ENCODE measurements at regions not wholly inside any gene's neighbourhood (a gene's known extent, or its start where the extent isn't known, plus 50 kb on each side); places are given as distances from the start of the nearest gene placed in this dataset.

DNA sequence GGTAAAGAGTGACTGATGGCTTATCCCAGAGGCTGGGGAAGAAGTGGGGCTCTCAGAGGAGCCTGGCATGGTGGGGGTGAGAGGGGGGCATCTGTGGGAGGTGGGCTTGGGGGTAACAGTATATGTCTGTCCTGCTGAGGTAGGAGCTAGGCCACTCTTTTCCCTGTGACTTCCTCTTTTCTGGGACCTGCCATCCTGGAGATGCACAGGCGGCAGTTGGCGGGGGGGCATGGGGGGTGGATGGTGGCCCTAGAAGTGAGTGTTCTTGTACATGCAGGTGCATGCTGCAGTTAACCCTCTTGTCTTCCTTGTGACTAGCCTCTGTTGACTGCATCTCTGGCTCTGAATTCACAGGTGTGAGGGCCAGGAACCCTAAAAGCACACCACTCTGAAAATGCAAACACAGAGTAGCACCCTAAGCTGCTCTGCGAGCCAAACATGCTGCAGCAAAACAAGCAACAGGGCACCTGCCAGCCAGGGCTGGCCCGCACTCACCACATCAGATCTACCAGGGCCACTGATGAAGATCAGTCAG, 123.8 kb upstream of the SHB start:
- H3K9me3 Mint-ChIP-seq, result peaks cover 5% of the 10 kb centered on the region
- TF ChIP-seq, protein P1, sequence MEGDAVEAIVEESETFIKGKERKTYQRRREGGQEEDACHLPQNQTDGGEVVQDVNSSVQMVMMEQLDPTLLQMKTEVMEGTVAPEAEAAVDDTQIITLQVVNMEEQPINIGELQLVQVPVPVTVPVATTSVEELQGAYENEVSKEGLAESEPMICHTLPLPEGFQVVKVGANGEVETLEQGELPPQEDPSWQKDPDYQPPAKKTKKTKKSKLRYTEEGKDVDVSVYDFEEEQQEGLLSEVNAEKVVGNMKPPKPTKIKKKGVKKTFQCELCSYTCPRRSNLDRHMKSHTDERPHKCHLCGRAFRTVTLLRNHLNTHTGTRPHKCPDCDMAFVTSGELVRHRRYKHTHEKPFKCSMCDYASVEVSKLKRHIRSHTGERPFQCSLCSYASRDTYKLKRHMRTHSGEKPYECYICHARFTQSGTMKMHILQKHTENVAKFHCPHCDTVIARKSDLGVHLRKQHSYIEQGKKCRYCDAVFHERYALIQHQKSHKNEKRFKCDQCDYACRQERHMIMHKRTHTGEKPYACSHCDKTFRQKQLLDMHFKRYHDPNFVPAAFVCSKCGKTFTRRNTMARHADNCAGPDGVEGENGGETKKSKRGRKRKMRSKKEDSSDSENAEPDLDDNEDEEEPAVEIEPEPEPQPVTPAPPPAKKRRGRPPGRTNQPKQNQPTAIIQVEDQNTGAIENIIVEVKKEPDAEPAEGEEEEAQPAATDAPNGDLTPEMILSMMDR (conservative IDR thresholded peaks at IDR 0.05), result no peak
- H3K36me3 Mint-ChIP-seq, result no peaks in the 10 kb centered on the region
- H3K27me3 Mint-ChIP-seq, result no peaks in the 10 kb centered on the region
- H3K4me1 Mint-ChIP-seq (ENCODE audit: unreplicated experiment), result peaks cover 15% of the 10 kb centered on the region
- DNase-seq (ENCODE audit: extremely low spot score, unreplicated experiment), result no peak
- no peak overlapping the region for H3K4me3 Mint-ChIP-seq
- H3K27ac Mint-ChIP-seq, result no peak overlapping the region

DNA sequence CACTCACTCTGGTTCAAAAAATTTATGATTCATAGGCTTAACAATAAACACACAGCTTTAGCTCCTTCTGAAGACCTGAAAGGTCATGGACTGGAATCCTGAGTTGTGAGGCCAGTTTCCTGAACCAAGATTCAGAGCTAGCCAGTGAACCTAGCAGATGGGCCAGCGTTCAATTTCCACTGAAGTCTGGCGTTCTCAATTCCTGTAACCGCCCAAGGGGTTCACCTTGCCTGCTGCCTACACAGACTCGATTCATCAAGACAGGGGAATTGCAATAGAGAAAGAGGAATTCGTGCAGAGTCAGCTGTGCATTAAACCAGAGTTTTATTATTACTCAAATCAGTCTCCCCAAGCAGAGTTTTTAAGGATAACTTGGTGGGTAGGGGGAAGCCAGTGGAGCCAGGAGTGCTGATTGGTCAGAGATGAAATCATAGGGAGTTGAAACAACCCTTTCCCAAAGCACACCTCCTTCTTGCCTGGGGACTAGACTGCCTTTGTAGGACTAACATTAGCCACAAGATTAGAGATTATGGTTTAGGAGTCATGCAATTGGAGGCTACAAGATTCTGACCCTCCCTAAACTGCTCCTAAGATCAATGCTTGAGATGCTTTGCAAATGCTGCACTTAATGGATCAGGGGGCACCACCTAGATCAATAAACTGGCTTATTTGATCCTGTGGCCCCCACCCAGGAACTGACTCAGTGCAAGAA, 117.5 kb upstream of the SHB start:
- no peak for DNase-seq (ENCODE audit: extremely low spot score, unreplicated experiment)
- no peak overlapping the region for H3K27ac Mint-ChIP-seq

DNA sequence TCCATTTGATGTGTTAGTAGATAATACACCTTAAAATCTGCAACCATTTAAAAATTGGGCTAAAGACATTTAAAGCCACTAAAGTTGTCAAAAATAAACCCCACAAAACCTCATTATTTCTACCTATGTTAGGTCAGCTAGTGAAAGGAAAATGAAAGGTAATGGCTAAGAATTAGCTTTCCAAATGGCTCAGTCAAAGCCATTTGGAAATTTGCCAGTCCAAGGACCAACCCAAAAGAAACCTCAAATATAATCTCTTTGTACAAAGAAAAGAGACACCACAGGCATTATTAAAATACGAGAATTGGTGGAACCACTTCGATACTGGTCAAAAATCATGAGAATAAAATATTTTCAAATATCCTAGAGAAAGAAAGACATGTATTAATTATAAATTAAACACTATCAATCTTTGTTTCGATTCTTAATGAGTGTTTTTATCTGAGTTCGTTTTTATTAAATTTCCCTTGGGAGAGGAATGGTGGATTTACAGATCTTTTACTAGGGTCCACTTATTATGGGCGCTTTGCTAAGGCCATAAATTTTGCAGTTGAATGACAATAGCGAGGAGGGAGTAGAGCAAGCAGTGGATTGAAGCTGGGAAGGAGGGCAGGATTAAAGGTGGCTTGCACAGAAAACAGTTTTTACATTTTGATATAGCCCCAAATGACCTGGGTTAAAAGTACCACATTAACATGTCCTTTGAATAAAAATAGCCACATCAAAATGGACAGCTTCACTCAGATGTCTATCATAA, 116.8 kb upstream of the SHB start:
- Mint-ChIP-seq H3K36me3 (no peaks in the 10 kb centered on the region), H3K4me3 (no peak overlapping the region), H3K27me3 (no peaks in the 10 kb centered on the region), H3K9me3 (peaks cover 10% of the 10 kb centered on the region), H3K27ac (no peak overlapping the region), H3K4me1 (ENCODE audit: unreplicated experiment) (peaks cover 27% of the 10 kb centered on the region)
- TF ChIP-seq, protein P1 (conservative IDR thresholded peaks at IDR 0.05), result no peak
- no peak for DNase-seq (ENCODE audit: extremely low spot score, unreplicated experiment)

More for the DNA sequence above, 117.5 kb upstream of the SHB start:
- no peaks in the 10 kb centered on the region for H3K27me3 Mint-ChIP-seq
- H3K4me1 Mint-ChIP-seq (ENCODE audit: unreplicated experiment), result peaks cover 24% of the 10 kb centered on the region
- H3K36me3 Mint-ChIP-seq, result no peaks in the 10 kb centered on the region
- H3K4me3 Mint-ChIP-seq, result no peak overlapping the region
- TF ChIP-seq, protein P1 (conservative IDR thresholded peaks at IDR 0.05), result no peak
- H3K9me3 Mint-ChIP-seq, result peaks cover 10% of the 10 kb centered on the region

DNA sequence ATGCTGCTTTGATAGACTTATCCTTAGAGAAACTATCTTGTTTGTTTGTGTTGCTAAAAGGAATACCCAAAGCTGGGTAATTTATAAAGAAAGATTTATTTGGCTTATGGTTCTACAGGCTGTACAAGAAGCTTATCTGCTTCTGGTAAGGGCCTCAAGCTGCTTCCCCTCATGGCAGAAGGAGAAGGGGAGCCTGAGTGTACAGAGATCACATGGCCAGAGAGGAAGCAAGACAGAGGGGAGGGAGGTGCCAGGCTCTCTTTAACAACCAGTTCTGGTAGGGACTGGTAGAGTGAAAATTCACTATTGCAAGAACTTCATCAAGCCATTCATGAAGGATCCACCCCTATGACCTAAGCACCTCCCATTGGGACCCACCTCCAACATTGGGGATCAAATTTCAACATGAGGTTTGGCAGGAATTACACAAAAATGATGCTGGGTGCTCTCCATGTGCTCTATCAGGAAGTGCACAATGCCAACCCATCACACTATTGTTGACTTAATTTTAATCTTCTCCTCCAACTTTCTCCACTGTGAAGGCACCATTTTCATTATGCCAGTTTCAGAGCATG, 115.1 kb upstream of the SHB start:
- DNase-seq (ENCODE audit: extremely low spot score, unreplicated experiment), result no peak
- Mint-ChIP-seq H3K4me3 (no peak overlapping the region), H3K36me3 (no peaks in the 10 kb centered on the region), H3K27me3 (no peaks in the 10 kb centered on the region), H3K4me1 (ENCODE audit: unreplicated experiment) (peaks cover 27% of the 10 kb centered on the region), H3K9me3 (peaks cover 10% of the 10 kb centered on the region), H3K27ac (no peak overlapping the region)
- TF ChIP-seq, protein P1 (conservative IDR thresholded peaks at IDR 0.05), result no peak

DNA sequence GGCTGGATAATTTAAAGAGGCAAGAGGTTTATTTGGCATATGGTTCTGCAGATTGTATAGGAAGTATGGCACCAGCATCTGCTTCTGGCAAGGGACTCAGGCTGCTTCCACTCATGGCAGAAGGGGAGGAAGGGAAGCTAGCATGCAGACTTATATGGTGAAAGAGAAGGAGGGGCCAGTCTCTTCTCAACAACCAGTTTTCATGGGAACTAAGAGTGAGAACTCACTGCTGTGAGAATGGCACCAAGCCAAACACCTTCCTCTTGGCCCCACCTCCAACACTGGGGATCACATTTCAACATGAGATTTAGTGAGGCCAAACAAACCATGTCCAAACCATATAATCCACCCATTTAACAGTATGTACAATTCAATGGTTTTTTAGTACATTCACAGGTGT, 113.3 kb upstream of the SHB start:
- no peaks in the 10 kb centered on the region for H3K27me3 Mint-ChIP-seq
- TF ChIP-seq, protein P1 (conservative IDR thresholded peaks at IDR 0.05), result no peak
- H3K27ac Mint-ChIP-seq, result no peak overlapping the region
- peaks cover 33% of the 10 kb centered on the region for H3K4me1 Mint-ChIP-seq (ENCODE audit: unreplicated experiment)
- DNase-seq (ENCODE audit: extremely low spot score, unreplicated experiment), result no peak
- no peaks in the 10 kb centered on the region for H3K36me3 Mint-ChIP-seq
- H3K4me3 Mint-ChIP-seq, result no peak overlapping the region
- H3K9me3 Mint-ChIP-seq, result peaks cover 9% of the 10 kb centered on the region

All from type B pancreatic cell (in vitro differentiated cells).